Gastroesophageal sphincter (tissue), 4 donors: ENCODE measurements at regions not wholly inside any gene's neighbourhood (a gene's known extent, or its start where the extent isn't known, plus 50 kb on each side); places are given as distances from the start of the nearest gene placed in this dataset.

Experiments
- ATAC-seq: fragments of 150-250 bp; one replicate; pipeline ENCODE4 v1.9.1; 2016; ENCODE audit warnings: mild to moderate bottlenecking, moderate library complexity
- H3K27ac ChIP-seq, 4 donors: fragments of 200-600 bp; sonication (generic) in 3 of 4; 1 replicate in 3 of 4; 2 replicates in 1 of 4; pipeline ENCODE4 v1.5.1; 2016 to 2019
- H3K27me3 ChIP-seq: fragments of 200-600 bp; sonication (generic); one replicate; pipeline ENCODE4 v1.5.1; 2019
- H3K36me3 ChIP-seq, 2 donors: fragments of 200-600 bp; sonication (generic); one replicate each; pipeline ENCODE4 v1.5.1; 2019; ENCODE audit warnings: control low read depth in 1 of 2
- H3K4me1 ChIP-seq, 3 donors: fragments of 200-600 bp; sonication (generic); 1 replicate in 2 of 3; 2 replicates in 1 of 3; pipeline ENCODE4 v1.5.1; 2016 to 2019; ENCODE audit warnings: control low read depth in 2 of 3
- H3K4me3 ChIP-seq, 2 donors: fragments of 200-600 bp; sonication (generic); one replicate each; pipeline ENCODE4 v1.5.1; 2019; ENCODE audit warnings: mild to moderate bottlenecking in 1 of 2, moderate library complexity in 1 of 2
- H3K9me3 ChIP-seq, 3 donors: fragments of 200-600 bp; sonication (generic); one replicate each; pipeline ENCODE4 v1.5.1; 2017 to 2019; ENCODE audit warnings: control low read depth in 2 of 3
- EP300 ChIP-seq: sonication (generic); formaldehyde crosslinking; IDR thresholded peaks from one replicate; pipeline ENCODE4 v1.6.1; 2017; ENCODE audit warnings: antibody characterized with exemption, mild to moderate bottlenecking
- POLR2A ChIP-seq, 2 donors: fragments of 450-650 bp; IDR thresholded peaks; one replicate each; pipeline ENCODE4 v1.6.1; 2017; ENCODE audit warnings: antibody characterized with exemption in 2 of 2, mild to moderate bottlenecking in 2 of 2, moderate library complexity in 1 of 2
- POLR2AphosphoS5 ChIP-seq: sonication (generic); formaldehyde crosslinking; IDR thresholded peaks from one replicate; pipeline ENCODE4 v1.6.1; 2017; ENCODE audit warnings: antibody characterized with exemption
- WGBS, 2 donors: methylation state at CpG; one replicate each; pipeline ENCODE4 v1.1.5; 2018; ENCODE audit warnings: low coverage in 1 of 2; 5-methylcytosine and 5-hydroxymethylcytosine counted together
- small RNA-seq, 4 donors: library from RNA; depleted of rRNA; stranded (forward); fragments of <200 nt; gene quantifications; one replicate each; pipeline ENCODE3, GENCODE V24; 2016
- TF ChIP-seq, protein P1 (sequence below), 4 experiments: fragments of 200-600 bp in 2 of 4; fragments of 450-650 bp in 2 of 4; sonication (generic) in 1 of 4; IDR thresholded peaks; one replicate each; pipeline ENCODE4 v1.5.1; 2017 to 2019; ENCODE audit warnings: antibody characterized with exemption in 4 of 4, mild to moderate bottlenecking in 2 of 4, moderate library complexity in 2 of 4

DNA sequence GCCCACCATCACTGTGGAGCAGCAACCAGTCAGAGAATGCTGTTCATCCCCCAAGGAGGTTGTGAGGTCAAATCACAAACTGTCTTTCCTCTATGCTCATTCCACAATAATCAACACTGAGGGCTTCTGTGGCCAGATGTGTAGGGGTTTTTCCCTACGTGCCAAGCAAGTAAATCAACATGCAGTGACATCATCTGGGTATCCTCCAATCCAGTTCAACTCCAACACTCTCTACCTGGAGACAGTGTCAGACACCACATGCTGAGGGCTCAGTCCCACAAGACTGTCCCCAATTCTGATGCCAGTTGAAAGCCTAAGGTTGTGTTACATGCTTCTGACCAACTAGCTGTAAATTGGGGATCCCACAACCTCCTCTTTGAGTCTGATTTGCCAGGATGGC is 57.3 kb upstream of the DMRT1 start:
- H3K9me3 ChIP-seq, result peaks cover 0 to 4% (median 0%) of the 10 kb centered on the region in 3 donors
- H3K36me3 ChIP-seq, result no peaks in the 10 kb centered on the region
- H3K27me3 ChIP-seq, result no peaks in the 10 kb centered on the region
- no peak for ATAC-seq
- H3K27ac ChIP-seq, result no peak overlapping the region
- TF ChIP-seq POLR2AphosphoS5 (no peak), EP300 (no peak), POLR2A (IDR thresholded peaks at IDR 0.05) (no peak)
- TF ChIP-seq, protein P1, sequence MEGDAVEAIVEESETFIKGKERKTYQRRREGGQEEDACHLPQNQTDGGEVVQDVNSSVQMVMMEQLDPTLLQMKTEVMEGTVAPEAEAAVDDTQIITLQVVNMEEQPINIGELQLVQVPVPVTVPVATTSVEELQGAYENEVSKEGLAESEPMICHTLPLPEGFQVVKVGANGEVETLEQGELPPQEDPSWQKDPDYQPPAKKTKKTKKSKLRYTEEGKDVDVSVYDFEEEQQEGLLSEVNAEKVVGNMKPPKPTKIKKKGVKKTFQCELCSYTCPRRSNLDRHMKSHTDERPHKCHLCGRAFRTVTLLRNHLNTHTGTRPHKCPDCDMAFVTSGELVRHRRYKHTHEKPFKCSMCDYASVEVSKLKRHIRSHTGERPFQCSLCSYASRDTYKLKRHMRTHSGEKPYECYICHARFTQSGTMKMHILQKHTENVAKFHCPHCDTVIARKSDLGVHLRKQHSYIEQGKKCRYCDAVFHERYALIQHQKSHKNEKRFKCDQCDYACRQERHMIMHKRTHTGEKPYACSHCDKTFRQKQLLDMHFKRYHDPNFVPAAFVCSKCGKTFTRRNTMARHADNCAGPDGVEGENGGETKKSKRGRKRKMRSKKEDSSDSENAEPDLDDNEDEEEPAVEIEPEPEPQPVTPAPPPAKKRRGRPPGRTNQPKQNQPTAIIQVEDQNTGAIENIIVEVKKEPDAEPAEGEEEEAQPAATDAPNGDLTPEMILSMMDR (IDR thresholded peaks at IDR 0.05), result no peak
- H3K4me3 ChIP-seq, result no peak overlapping the region
- 80% methylated on average over 1 of the region's 1 CpG; no CpG with 5 or more reads in 1 of the 2 donors for WGBS, 2 donors
- H3K4me1 ChIP-seq, result no peaks in the 10 kb centered on the region

DNA sequence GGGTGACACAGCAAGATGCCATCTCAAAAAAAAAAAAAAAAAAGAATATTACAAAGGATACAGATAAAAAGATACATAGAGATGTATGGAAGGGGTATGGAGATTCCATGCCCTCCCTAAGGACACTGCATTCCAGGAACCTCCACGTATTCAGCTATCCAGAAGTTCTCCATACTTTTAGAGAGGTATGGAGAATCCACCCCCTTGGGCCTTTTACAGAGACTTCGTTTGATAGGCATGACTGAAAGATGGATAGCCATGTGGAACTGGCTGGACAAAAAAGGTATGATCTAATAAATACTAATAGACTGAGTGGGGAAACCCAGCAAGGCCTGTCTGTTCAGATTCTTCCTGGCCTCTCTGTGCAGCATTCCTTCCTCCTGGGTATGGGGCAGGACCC is 56.6 kb upstream of the DMRT1 start:
- H3K36me3 ChIP-seq, result no peaks in the 10 kb centered on the region
- ATAC-seq, result no peak
- no peaks in the 10 kb centered on the region for H3K27me3 ChIP-seq
- no peaks in the 10 kb centered on the region for H3K9me3 ChIP-seq
- H3K4me3 ChIP-seq, result no peak overlapping the region
- WGBS, 2 donors, result 76 to 94% methylated on average over 2 of the region's 2 CpGs
- TF ChIP-seq POLR2AphosphoS5 (no peak), POLR2A (IDR thresholded peaks at IDR 0.05) (no peak), EP300 (no peak)
- TF ChIP-seq, protein P1 (IDR thresholded peaks at IDR 0.05), result no peak
- no peak overlapping the region for H3K27ac ChIP-seq
- no peaks in the 10 kb centered on the region for H3K4me1 ChIP-seq

DNA sequence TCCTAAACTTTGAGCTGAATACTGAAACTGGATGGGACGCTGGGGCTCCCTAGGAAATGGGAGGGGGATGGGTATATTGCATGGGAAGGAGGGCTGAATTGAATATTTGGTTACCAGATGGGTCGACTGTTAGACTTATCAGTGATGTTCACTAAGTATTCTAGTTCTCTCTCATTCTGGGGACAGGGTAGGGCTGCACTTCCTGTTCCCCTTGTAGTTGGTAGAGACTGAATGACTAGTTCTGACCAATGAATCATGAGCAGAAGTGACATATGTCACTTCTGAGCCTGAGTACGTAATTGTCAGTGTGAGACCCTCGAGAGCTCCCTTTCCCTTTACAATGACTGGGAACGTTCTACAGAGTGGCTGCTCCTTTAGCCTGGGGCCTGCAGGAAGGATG is 55.5 kb upstream of the DMRT1 start:
- Histone ChIP-seq H3K27me3 (no peaks in the 10 kb centered on the region), H3K9me3 (no peaks in the 10 kb centered on the region), H3K4me3 (no peak overlapping the region), H3K4me1 (no peaks in the 10 kb centered on the region), H3K36me3 (no peaks in the 10 kb centered on the region), H3K27ac (no peak overlapping the region)
- TF ChIP-seq POLR2AphosphoS5 (no peak), POLR2A (IDR thresholded peaks at IDR 0.05) (no peak), EP300 (no peak)
- TF ChIP-seq, protein P1 (IDR thresholded peaks at IDR 0.05), result no peak
- ATAC-seq, result no peak
- 83% methylated on average over 2 of the region's 5 CpGs; no CpG with 5 or more reads in 1 of the 2 donors for WGBS, 2 donors

DNA sequence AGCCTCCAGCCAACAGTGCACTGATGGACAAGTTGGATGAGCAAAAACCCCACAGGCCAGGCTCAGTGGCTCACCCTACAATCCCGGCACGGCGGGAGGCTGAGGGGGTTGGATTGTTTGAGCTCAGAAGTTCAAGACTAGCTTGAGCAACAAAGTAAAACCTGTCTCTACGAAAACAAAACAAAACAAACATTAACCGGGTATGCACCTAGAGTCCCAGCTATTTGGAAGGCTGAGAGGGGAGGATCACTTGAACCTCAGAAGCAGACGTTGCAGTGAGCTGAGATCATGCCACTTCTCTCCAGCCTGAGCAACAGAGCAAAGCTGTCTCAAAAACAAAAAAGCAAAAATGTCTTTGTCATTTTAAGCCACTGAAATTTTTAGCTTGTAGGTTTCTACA is 55.1 kb upstream of the DMRT1 start:
- Histone ChIP-seq H3K27me3 (no peaks in the 10 kb centered on the region), H3K4me1 (no peaks in the 10 kb centered on the region), H3K36me3 (no peaks in the 10 kb centered on the region), H3K9me3 (no peaks in the 10 kb centered on the region), H3K4me3 (no peak overlapping the region), H3K27ac (no peak overlapping the region)
- no peak for ATAC-seq
- WGBS, 2 donors, result 50 to 79% methylated on average over 2 of the region's 6 CpGs
- TF ChIP-seq, protein P1 (IDR thresholded peaks at IDR 0.05), result no peak
- TF ChIP-seq POLR2A (IDR thresholded peaks at IDR 0.05), result no peak
- TF ChIP-seq POLR2AphosphoS5, result no peak
- no peak for TF ChIP-seq EP300

DNA sequence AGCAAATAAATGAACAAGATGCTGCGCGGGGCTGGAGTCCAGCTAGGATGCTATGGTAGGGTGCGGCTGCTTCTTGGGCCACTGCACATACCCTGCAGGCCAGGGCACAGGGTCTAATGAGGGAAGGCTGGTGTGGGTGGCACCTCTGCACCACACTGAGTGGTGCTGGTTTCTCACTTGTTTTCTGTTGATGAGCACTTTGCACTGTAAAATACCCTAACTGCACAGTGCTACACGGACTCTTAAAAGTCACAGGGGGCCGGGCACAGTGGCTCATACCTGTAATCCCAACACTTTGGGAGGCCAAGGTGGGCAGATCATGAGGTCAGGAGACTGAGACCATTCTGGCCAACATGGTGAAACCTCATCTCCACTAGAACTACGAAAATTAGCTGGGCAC is 52.7 kb upstream of the DMRT1 start:
- peaks cover 0 to 2% (median 0%) of the 10 kb centered on the region in 3 donors for H3K9me3 ChIP-seq
- no peak overlapping the region for H3K27ac ChIP-seq
- H3K4me3 ChIP-seq, result no peak overlapping the region
- 93 to 97% methylated on average over 3 to 5 of the region's 6 CpGs for WGBS, 2 donors
- no peaks in the 10 kb centered on the region for H3K36me3 ChIP-seq
- TF ChIP-seq, protein P1 (IDR thresholded peaks at IDR 0.05), result no peak
- TF ChIP-seq EP300 (no peak), POLR2A (IDR thresholded peaks at IDR 0.05) (no peak), POLR2AphosphoS5 (no peak)
- no peak for ATAC-seq
- no peaks in the 10 kb centered on the region for H3K27me3 ChIP-seq
- no peaks in the 10 kb centered on the region for H3K4me1 ChIP-seq

Small RNAs in the stretch of these regions (small RNA-seq; reads per million reads assigned to genes)
- gene AL392089.1 (0 reads per million in 4 donors), gene RNU6-1327P (0 reads per million in 4 donors)
